22Rv1 (cell line): ENCODE measurements at regions not wholly inside any gene's neighbourhood (a gene's known extent, or its start where the extent isn't known, plus 50 kb on each side); places are given as distances from the start of the nearest gene placed in this dataset.

Experiments
- CTCF ChIP-seq: fragments of 450-650 bp; IDR thresholded peaks from 2 replicates; pipeline ENCODE4 v1.5.1; 2017; ENCODE audit warnings: mild to moderate bottlenecking
- ZFX ChIP-seq: fragments of 450-650 bp; IDR thresholded peaks from 2 replicates; pipeline ENCODE4 v1.6.1; 2017; ENCODE audit warnings: antibody characterized with exemption, borderline replicate concordance

DNA sequence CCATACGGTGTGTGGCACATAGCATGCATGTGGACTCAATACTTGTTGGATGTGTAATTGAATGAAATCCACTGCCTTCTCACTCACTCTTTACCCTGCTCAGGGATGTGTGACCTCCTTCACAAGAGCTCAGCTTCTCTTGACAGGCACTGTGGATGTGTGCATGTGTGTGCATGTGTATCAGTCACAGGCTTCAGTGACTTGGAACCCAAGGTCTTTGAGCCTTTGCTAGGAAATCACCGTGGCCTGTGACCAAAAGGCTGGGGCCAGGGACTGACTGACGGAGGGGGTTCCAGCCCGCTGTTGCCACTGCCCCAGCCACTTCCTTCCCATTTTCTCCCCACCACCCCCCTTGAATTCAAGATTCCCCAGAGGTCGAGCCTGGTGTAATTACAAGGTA is 144.4 kb upstream of the POU3F1 start:
- TF ChIP-seq CTCF (no peak), ZFX (no peak)
